Cardiac muscle cell (in vitro differentiated cells and primary cell): ENCODE measurements at regions not wholly inside any gene's neighbourhood (a gene's known extent, or its start where the extent isn't known, plus 50 kb on each side); places are given as distances from the start of the nearest gene placed in this dataset.
A peak's percentile ranks its signal among the peaks of the same experiment; 100 is the strongest.
"Not testable (repeated sequence)": the region's sequence is repeated elsewhere in the genome, so short reads cannot be mapped to it uniquely, and the experiment has no call there.

Experiments
- DNase-seq, 2 donors: peaks; one replicate each; pipeline versions ENCODE4 v3.0.0 to v3.0.0-alpha.2; 2010 to 2017; ENCODE audit warnings: low read depth in 1 of 2, low spot score in 1 of 2
- H3K27ac ChIP-seq: fragments of 200-600 bp; sonication (generic); 2 replicates; pipeline ENCODE4 v1.5.1; 2016
- H3K27me3 ChIP-seq: fragments of 200-600 bp; sonication (generic); 2 replicates; pipeline ENCODE4 v1.6.0; 2016; ENCODE audit warnings: control low read depth
- H3K36me3 ChIP-seq: fragments of 200-600 bp; sonication (generic); 2 replicates; pipeline ENCODE4 v1.5.1; 2016; ENCODE audit warnings: control low read depth
- H3K4me1 ChIP-seq: fragments of 200-600 bp; sonication (generic); 2 replicates; pipeline ENCODE4 v1.8.1; 2017; ENCODE audit warnings: low read depth, mild to moderate bottlenecking, mixed run types
- H3K4me3 ChIP-seq: fragments of 200-600 bp; sonication (generic); 2 replicates; pipeline ENCODE4 v1.5.1; 2016; ENCODE audit warnings: mild to moderate bottlenecking
- H3K9me3 ChIP-seq: fragments of 200-600 bp; sonication (generic); 2 replicates; pipeline ENCODE4 v1.5.1; 2017; ENCODE audit warnings: low read depth, mild to moderate bottlenecking, control low read depth
- CTCF ChIP-seq: IDR thresholded peaks from 2 replicates; pipeline ENCODE4 v1.5.1; 2012; ENCODE audit warnings: low read depth, mild to moderate bottlenecking, low read length

- H3K4me3 ChIP-seq: no peak overlapping the region
- no peaks in the 10 kb centered on the region for H3K9me3 ChIP-seq
- peaks cover 21% of the 10 kb centered on the region for H3K4me1 ChIP-seq
- no peak for TF ChIP-seq CTCF
- DNase-seq: no peak
- H3K27ac ChIP-seq: no peak overlapping the region
- H3K27me3 ChIP-seq: peaks cover 36% of the 10 kb centered on the region
- no peaks in the 10 kb centered on the region for H3K36me3 ChIP-seq
Observed at GRCh38 chr1:182205351-182206022, 144.0 kb upstream of the ZNF648 start.

- no peak overlapping the region for H3K4me3 ChIP-seq
- peaks cover 25% of the 10 kb centered on the region for H3K4me1 ChIP-seq
- peaks cover 36% of the 10 kb centered on the region for H3K27me3 ChIP-seq
- H3K9me3 ChIP-seq: no peaks in the 10 kb centered on the region
- TF ChIP-seq CTCF: no peak
- no peaks in the 10 kb centered on the region for H3K36me3 ChIP-seq
- DNase-seq: no peak
- H3K27ac ChIP-seq: no peak overlapping the region
Observed at GRCh38 chr1:182203191-182203875, 141.8 kb upstream of the ZNF648 start.

- not testable (repeated sequence) for H3K9me3 ChIP-seq, H3K27ac ChIP-seq, H3K36me3 ChIP-seq, H3K4me3 ChIP-seq, DNase-seq
- Histone ChIP-seq H3K4me1 (peaks cover 12% of the 10 kb centered on the region), H3K27me3 (peaks cover 36% of the 10 kb centered on the region)
Observed at GRCh38 chr1:182201490-182201889, 140.0 kb upstream of the ZNF648 start.

GRCh38 chr1:182200025-182200812 is 138.7 kb upstream of the ZNF648 start:
- TF ChIP-seq CTCF: no peak
- H3K9me3 ChIP-seq: no peaks in the 10 kb centered on the region
- no peaks in the 10 kb centered on the region for H3K36me3 ChIP-seq
- H3K27ac ChIP-seq: no peak overlapping the region
- peak in 1 of 2 donors; percentile 65 for DNase-seq
- H3K27me3 ChIP-seq: peaks cover 27% of the 10 kb centered on the region
- no peak overlapping the region for H3K4me3 ChIP-seq
- peaks cover 12% of the 10 kb centered on the region for H3K4me1 ChIP-seq

GRCh38 chr1:182198006-182198605 is 136.6 kb upstream of the ZNF648 start:
- H3K27ac ChIP-seq: no peak overlapping the region
- no peak for DNase-seq
- no peaks in the 10 kb centered on the region for H3K36me3 ChIP-seq
- peaks cover 12% of the 10 kb centered on the region for H3K4me1 ChIP-seq
- H3K9me3 ChIP-seq: no peaks in the 10 kb centered on the region
- no peak overlapping the region for H3K4me3 ChIP-seq
- no peak for TF ChIP-seq CTCF
- H3K27me3 ChIP-seq: peaks cover 29% of the 10 kb centered on the region
